B cell (primary cell): ENCODE measurements at regions not wholly inside any gene's neighbourhood (a gene's known extent, or its start where the extent isn't known, plus 50 kb on each side); places are given as distances from the start of the nearest gene placed in this dataset.

Source experiments
- CTCF ChIP-seq: fragments of 200-600 bp; IDR thresholded peaks from one replicate; pipeline ENCODE4 v1.8.0; 2022; ENCODE audit warnings: antibody characterized with exemption, mild to moderate bottlenecking
- EZH2 ChIP-seq: IDR thresholded peaks from 2 replicates; pipeline ENCODE4 v1.6.1; 2012; ENCODE audit warnings: borderline replicate concordance, low read depth, mild to moderate bottlenecking, moderate library complexity, low read length; ENCODE audit not compliant: insufficient read depth, poor library complexity, severe bottlenecking

DNA sequence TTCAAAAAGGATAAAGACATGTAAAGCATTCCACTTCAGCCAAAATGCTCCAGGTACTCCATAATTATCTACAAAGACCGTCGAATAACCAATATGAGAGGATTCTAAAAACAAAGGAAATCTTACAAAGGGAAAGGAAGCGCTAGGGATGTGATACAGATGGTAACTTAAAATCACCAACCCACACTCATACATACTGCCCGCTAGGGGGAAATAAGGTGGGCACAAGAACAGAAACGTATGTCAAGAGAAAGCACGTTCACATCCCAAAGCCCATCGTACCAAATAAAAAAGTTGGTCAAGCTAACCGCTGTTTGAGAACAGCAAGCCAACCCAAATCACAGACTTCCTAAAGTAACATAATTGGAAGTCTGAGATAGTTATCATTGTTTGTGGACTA lies 429.4 kb downstream of the SHQ1 start:
- TF ChIP-seq EZH2 (no peak), CTCF (no peak)
